ENCODE measurements at regions not wholly inside any gene's neighbourhood (a gene's known extent, or its start where the extent isn't known, plus 50 kb on each side); places are given as distances from the start of the nearest gene placed in this dataset.

GRCh38 chr14:65794674-65795279, 382.2 kb downstream of the FUT8 start:
- in situ Hi-C loops (cut with HindIII; ENCODE audit: low sequenced_read_pairs): no loop called here

- in situ Hi-C loops (cut with HindIII; ENCODE audit: low sequenced_read_pairs): no loop called here
Observed at GRCh38 chr14:65798216-65798615, 385.7 kb downstream of the FUT8 start.

- in situ Hi-C loops (cut with HindIII; ENCODE audit: low sequenced_read_pairs): no loop called here
Observed at GRCh38 chr14:65800694-65801093, 388.2 kb downstream of the FUT8 start.

- in situ Hi-C loops (cut with HindIII; ENCODE audit: low sequenced_read_pairs): no loop called here
Observed at GRCh38 chr14:65802196-65802595, 389.7 kb downstream of the FUT8 start.

- in situ Hi-C loops (cut with HindIII; ENCODE audit: low sequenced_read_pairs): no loop called here
Observed at GRCh38 chr14:65803885-65804284, 391.4 kb downstream of the FUT8 start.

GRCh38 chr14:65804439-65805112, 392.0 kb downstream of the FUT8 start:
- in situ Hi-C loops (cut with HindIII; ENCODE audit: low sequenced_read_pairs): no loop called here

GRCh38 chr14:65805113-65805473, 392.6 kb downstream of the FUT8 start:
- in situ Hi-C loops (cut with HindIII; ENCODE audit: low sequenced_read_pairs): no loop called here

- in situ Hi-C loops (cut with HindIII; ENCODE audit: low sequenced_read_pairs): no loop called here
Observed at GRCh38 chr14:65808390-65808789, 395.9 kb downstream of the FUT8 start.

- in situ Hi-C loops (cut with HindIII; ENCODE audit: low sequenced_read_pairs): no loop called here
Observed at GRCh38 chr14:65810322-65810721, 397.8 kb downstream of the FUT8 start.

GRCh38 chr14:65813760-65814384, 401.3 kb downstream of the FUT8 start:
- in situ Hi-C loops (cut with HindIII; ENCODE audit: low sequenced_read_pairs): no loop called here

GRCh38 chr14:65815127-65815526, 402.6 kb downstream of the FUT8 start:
- in situ Hi-C loops (cut with HindIII; ENCODE audit: low sequenced_read_pairs): no loop called here

GRCh38 chr14:65817011-65817410, 404.5 kb downstream of the FUT8 start:
- in situ Hi-C loops (cut with HindIII; ENCODE audit: low sequenced_read_pairs): no loop called here

GRCh38 chr14:65819569-65819968, 407.0 kb downstream of the FUT8 start:
- in situ Hi-C loops (cut with HindIII; ENCODE audit: low sequenced_read_pairs): no loop called here

GRCh38 chr14:65821224-65821753, 408.8 kb downstream of the FUT8 start:
- in situ Hi-C loops (cut with HindIII; ENCODE audit: low sequenced_read_pairs): loop anchor here (5.0 kb wide), 1 partner anchor 594 kb away; no protein-coding TSS in a partner anchor

- in situ Hi-C loops (cut with HindIII; ENCODE audit: low sequenced_read_pairs): loop anchor here (5.0 kb wide), 1 partner anchor 597 kb away; no protein-coding TSS in a partner anchor
Observed at GRCh38 chr14:65824285-65824977, 411.9 kb downstream of the FUT8 start.

GRCh38 chr14:65824978-65825299, 412.4 kb downstream of the FUT8 start:
- in situ Hi-C loops (cut with HindIII; ENCODE audit: low sequenced_read_pairs): loop anchor here (5.0 kb wide), 1 partner anchor 598 kb away; no protein-coding TSS in a partner anchor

- in situ Hi-C loops (cut with HindIII; ENCODE audit: low sequenced_read_pairs): no loop called here
Observed at GRCh38 chr14:65826946-65827345, 414.4 kb downstream of the FUT8 start.

- in situ Hi-C loops (cut with HindIII; ENCODE audit: low sequenced_read_pairs): no loop called here
Observed at GRCh38 chr14:65827520-65827919, 415.0 kb downstream of the FUT8 start.

- in situ Hi-C loops (cut with HindIII; ENCODE audit: low sequenced_read_pairs): no loop called here
Observed at GRCh38 chr14:65828396-65828795, 415.9 kb downstream of the FUT8 start.

GRCh38 chr14:65832431-65833266, 420.1 kb downstream of the FUT8 start:
- in situ Hi-C loops (cut with HindIII; ENCODE audit: low sequenced_read_pairs): no loop called here

Data from DLD1 (cell line).